HG02840 (cell line): ENCODE measurements at regions not wholly inside any gene's neighbourhood (a gene's known extent, or its start where the extent isn't known, plus 50 kb on each side); places are given as distances from the start of the nearest gene placed in this dataset.
"Not testable (repeated sequence)": the region's sequence is repeated elsewhere in the genome, so short reads cannot be mapped to it uniquely, and the experiment has no call there.

Experiments used
- ATAC-seq: cut with Tn5 transposase; IDR thresholded peaks from one replicate; pipeline ENCODE4 v1.9.1; 2021; ENCODE audit warnings: mild to moderate bottlenecking, moderate library complexity, moderate number of reproducible peaks; ENCODE audit not compliant: unreplicated experiment, low FRiP score

- ATAC-seq = no peak
These were observed 842.9 kb upstream of the SEMA6A start for GRCh38 chr5:117417501-117417900.

- no peak for ATAC-seq
These were observed 840.3 kb upstream of the SEMA6A start for GRCh38 chr5:117414926-117415325.

GRCh38 chr5:117411701-117412100 lies 837.1 kb upstream of the SEMA6A start:
- ATAC-seq = no peak

GRCh38 chr5:117405197-117405596 lies 830.6 kb upstream of the SEMA6A start:
- no peak for ATAC-seq

GRCh38 chr5:117394506-117395157 lies 820.0 kb upstream of the SEMA6A start:
- ATAC-seq = no peak

- ATAC-seq = no peak
These were observed 818.5 kb upstream of the SEMA6A start for GRCh38 chr5:117393125-117393524.

- ATAC-seq = no peak
These were observed 805.7 kb upstream of the SEMA6A start for GRCh38 chr5:117380316-117380715.

GRCh38 chr5:117379521-117379920 lies 804.9 kb upstream of the SEMA6A start:
- no peak for ATAC-seq

GRCh38 chr5:117376748-117377147 lies 802.1 kb upstream of the SEMA6A start:
- no peak for ATAC-seq

- ATAC-seq = no peak
These were observed 785.3 kb upstream of the SEMA6A start for GRCh38 chr5:117359895-117360294.

- ATAC-seq = no peak
These were observed 783.3 kb upstream of the SEMA6A start for GRCh38 chr5:117357886-117358285.

GRCh38 chr5:117347280-117347679 lies 772.7 kb upstream of the SEMA6A start:
- no peak for ATAC-seq

GRCh38 chr5:117343726-117344125 lies 769.1 kb upstream of the SEMA6A start:
- ATAC-seq = not testable (repeated sequence)

- ATAC-seq = no peak
These were observed 762.6 kb upstream of the SEMA6A start for GRCh38 chr5:117337064-117337749.

- no peak for ATAC-seq
These were observed 761.6 kb upstream of the SEMA6A start for GRCh38 chr5:117336208-117336607.

GRCh38 chr5:117333011-117333410 lies 758.4 kb upstream of the SEMA6A start:
- no peak for ATAC-seq

- no peak for ATAC-seq
These were observed 757.7 kb upstream of the SEMA6A start for GRCh38 chr5:117332341-117332740.

GRCh38 chr5:117327511-117327910 lies 752.9 kb upstream of the SEMA6A start:
- no peak for ATAC-seq

- ATAC-seq = no peak
These were observed 752.4 kb upstream of the SEMA6A start for GRCh38 chr5:117326997-117327396.

- ATAC-seq = no peak
These were observed 743.9 kb upstream of the SEMA6A start for GRCh38 chr5:117318528-117318927.

- ATAC-seq = no peak
These were observed 740.5 kb upstream of the SEMA6A start for GRCh38 chr5:117315170-117315569.

GRCh38 chr5:117304512-117305107 lies 730.0 kb upstream of the SEMA6A start:
- not testable (repeated sequence) for ATAC-seq
